ENCODE measurements at regions not wholly inside any gene's neighbourhood (a gene's known extent, or its start where the extent isn't known, plus 50 kb on each side); places are given as distances from the start of the nearest gene placed in this dataset.

- H3K4me1 ChIP-seq (ENCODE audit: low read depth): no peaks in the 10 kb centered on the region
- H3K4me3 ChIP-seq: no peak overlapping the region
- H3K9me3 ChIP-seq (ENCODE audit: low read depth): no peaks in the 10 kb centered on the region
- no peak overlapping the region for H3K27ac ChIP-seq
- no peak for DNase-seq (ENCODE audit: low read depth in 1 of 2, low spot score in 1 of 2)
- TF ChIP-seq CTCF (IDR thresholded peaks at IDR 0.05; ENCODE audit: low read depth, low read length): no peak
- no peaks in the 10 kb centered on the region for H3K36me3 ChIP-seq
- H3K27me3 ChIP-seq: no peaks in the 10 kb centered on the region
Measured at GRCh38 chr21:27586326-27586725, 619.4 kb upstream of the ADAMTS5 start.

GRCh38 chr21:27584256-27584655, 617.4 kb upstream of the ADAMTS5 start:
- Histone ChIP-seq H3K4me1 (ENCODE audit: low read depth) (no peaks in the 10 kb centered on the region), H3K9me3 (ENCODE audit: low read depth) (no peaks in the 10 kb centered on the region), H3K4me3 (no peak overlapping the region), H3K27me3 (no peaks in the 10 kb centered on the region), H3K36me3 (no peaks in the 10 kb centered on the region), H3K27ac (no peak overlapping the region)
- DNase-seq (ENCODE audit: low read depth in 1 of 2, low spot score in 1 of 2): no peak
- no peak for TF ChIP-seq CTCF (IDR thresholded peaks at IDR 0.05; ENCODE audit: low read depth, low read length)

- H3K4me1 ChIP-seq (ENCODE audit: low read depth): no peaks in the 10 kb centered on the region
- no peak for DNase-seq (ENCODE audit: low read depth in 1 of 2, low spot score in 1 of 2)
- H3K27ac ChIP-seq: no peak overlapping the region
- no peaks in the 10 kb centered on the region for H3K9me3 ChIP-seq (ENCODE audit: low read depth)
- H3K4me3 ChIP-seq: no peak overlapping the region
- TF ChIP-seq CTCF (IDR thresholded peaks at IDR 0.05; ENCODE audit: low read depth, low read length): no peak
- no peaks in the 10 kb centered on the region for H3K36me3 ChIP-seq
- H3K27me3 ChIP-seq: no peaks in the 10 kb centered on the region
Measured at GRCh38 chr21:27582948-27583430, 616.1 kb upstream of the ADAMTS5 start.

- Histone ChIP-seq H3K4me3 (no peak overlapping the region), H3K4me1 (ENCODE audit: low read depth) (no peaks in the 10 kb centered on the region), H3K9me3 (ENCODE audit: low read depth) (no peaks in the 10 kb centered on the region), H3K27ac (no peak overlapping the region), H3K27me3 (no peaks in the 10 kb centered on the region), H3K36me3 (no peaks in the 10 kb centered on the region)
- DNase-seq (ENCODE audit: low read depth in 1 of 2, low spot score in 1 of 2): no peak
- TF ChIP-seq CTCF (IDR thresholded peaks at IDR 0.05; ENCODE audit: low read depth, low read length): no peak
Measured at GRCh38 chr21:27582246-27582947, 615.5 kb upstream of the ADAMTS5 start.

- Histone ChIP-seq H3K4me3 (no peak overlapping the region), H3K36me3 (no peaks in the 10 kb centered on the region), H3K4me1 (ENCODE audit: low read depth) (no peaks in the 10 kb centered on the region), H3K27me3 (no peaks in the 10 kb centered on the region), H3K27ac (no peak overlapping the region), H3K9me3 (ENCODE audit: low read depth) (no peaks in the 10 kb centered on the region)
- DNase-seq (ENCODE audit: low read depth in 1 of 2, low spot score in 1 of 2): no peak
- TF ChIP-seq CTCF (IDR thresholded peaks at IDR 0.05; ENCODE audit: low read depth, low read length): no peak
Measured at GRCh38 chr21:27581168-27581567, 614.3 kb upstream of the ADAMTS5 start.
